H54 (cell line): ENCODE measurements at regions not wholly inside any gene's neighbourhood (a gene's known extent, or its start where the extent isn't known, plus 50 kb on each side); places are given as distances from the start of the nearest gene placed in this dataset.

Experiments
- DNase-seq: peaks from one replicate; pipeline ENCODE4 v3.0.0; 2011; ENCODE audit warnings: low spot score, mixed read lengths; ENCODE audit not compliant: insufficient read length
- FAIRE-seq: peaks from 3 replicates; lab custom pipeline; 2011; peaks lifted over from hg19 to GRCh38; lab: Jason Lieb, UNC
- POLR2A ChIP-seq: IDR thresholded peaks from 2 replicates; pipeline ENCODE4 v1.6.1; 2011; ENCODE audit warnings: low read depth, mild to moderate bottlenecking, low read length

DNA sequence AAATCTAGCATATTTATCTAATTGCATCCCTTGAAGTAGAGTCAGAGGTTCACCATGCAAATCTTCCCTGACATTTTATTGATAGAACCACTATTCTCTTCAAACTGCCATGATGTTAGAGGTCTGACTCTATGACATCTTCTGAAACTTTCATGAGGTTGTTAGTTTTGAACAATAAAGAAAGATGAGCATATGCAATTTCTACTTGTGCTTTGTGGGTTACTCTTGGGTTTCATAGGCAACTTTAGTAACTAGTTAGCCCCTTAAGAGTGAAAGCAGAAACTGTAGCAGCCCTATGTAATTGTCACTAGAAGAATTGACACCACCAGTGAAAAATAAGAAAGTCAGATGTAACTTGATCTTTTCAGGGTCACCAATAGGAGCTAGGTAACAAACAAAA, 53.1 kb upstream of the ZEB2 start:
- no peak for DNase-seq
- TF ChIP-seq POLR2A: no peak
- no peak for FAIRE-seq

GRCh38 chr2:144571770-144572169, 51.9 kb upstream of the ZEB2 start:
- DNase-seq (no peak), FAIRE-seq (no peak)
- no peak for TF ChIP-seq POLR2A

DNA sequence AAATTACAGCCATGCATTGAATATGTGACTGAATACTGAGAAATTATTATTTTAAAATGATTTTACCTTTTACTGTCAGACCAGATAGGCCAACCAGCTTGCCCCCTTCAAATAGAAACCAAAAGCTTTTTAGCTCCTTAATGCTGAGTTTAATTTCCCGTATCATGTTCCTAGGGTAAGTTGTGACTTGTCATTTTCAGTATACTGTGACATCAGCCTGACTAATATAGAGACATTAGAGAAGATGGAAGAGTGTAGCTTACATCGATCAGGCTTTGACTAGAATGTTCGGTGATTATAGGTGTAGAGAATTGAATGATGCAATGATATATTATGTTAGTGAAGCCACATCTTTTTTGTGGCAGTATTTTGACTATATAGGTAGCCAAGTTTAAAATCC, 50.6 kb upstream of the ZEB2 start:
- no peak for TF ChIP-seq POLR2A
- no peak for DNase-seq
- no peak for FAIRE-seq
